Panc1 (cell line): ENCODE measurements at regions not wholly inside any gene's neighbourhood (a gene's known extent, or its start where the extent isn't known, plus 50 kb on each side); places are given as distances from the start of the nearest gene placed in this dataset.

Experiments used
- ATAC-seq: fragments of 200-7000 bp; cut with Tn5 transposase; 2 replicates; pipeline ENCODE4 v1.9.1; 2020; ENCODE audit warnings: mild to moderate bottlenecking, moderate library complexity
- BruUV-seq: library from RNA; stranded (reverse); fragments of 400-500 nt; replicated peaks from 2 replicates; lab custom pipeline; 2021; lab: Mats Ljungman, UMichigan
- CTCF ChIA-PET: fragments of 300-600 bp; sonication (Branson Sonifier 250); formaldehyde crosslinking; loops from one replicate; lab custom pipeline; 2022; ENCODE audit warnings: antibody characterized with exemption; lab: Charles Lee
- POLR2A ChIA-PET: fragments of 300-600 bp; sonication (Branson Sonifier 250); formaldehyde crosslinking; loops from one replicate; lab custom pipeline; 2022; ENCODE audit warnings: antibody characterized with exemption; lab: Charles Lee
- DNase-seq: peaks from one replicate; pipeline ENCODE4 v3.0.0-alpha.2; 2010; ENCODE audit warnings: low read depth, low spot score
- H3K27ac ChIP-seq: 2 replicates; pipeline ENCODE4 v1.5.1; 2011; ENCODE audit warnings: mild to moderate bottlenecking, low read length, inconsistent platforms
- H3K27me3 ChIP-seq: fragments of 200-500 bp; sonication (Bioruptor generic); 2 replicates; pipeline ENCODE4 v1.6.0; 2014; ENCODE audit warnings: low read length, inconsistent platforms; ENCODE audit not compliant: control insufficient read depth, insufficient read depth
- H3K36me3 ChIP-seq: fragments of 200-500 bp; sonication (Bioruptor generic); 2 replicates; pipeline ENCODE4 v1.5.1; 2014; ENCODE audit warnings: inconsistent platforms, mild to moderate bottlenecking, low read length, moderate library complexity; ENCODE audit not compliant: control insufficient read depth, insufficient read depth
- H3K4me1 ChIP-seq: 2 replicates; pipeline ENCODE4 v1.5.1; 2011; ENCODE audit warnings: inconsistent platforms, mild to moderate bottlenecking, low read length, moderate library complexity; ENCODE audit not compliant: control insufficient read depth, insufficient read depth
- H3K4me3 ChIP-seq, 2 experiments: 2 replicates each; pipeline ENCODE4 v1.5.1; 2011 to 2012; ENCODE audit warnings: low read depth in 2 of 2, low read length in 2 of 2, mild to moderate bottlenecking in 2 of 2, inconsistent platforms in 1 of 2, moderate library complexity in 1 of 2
- H3K9me3 ChIP-seq: fragments of 200-500 bp; sonication (Bioruptor generic); 2 replicates; pipeline ENCODE4 v1.5.1; 2014; ENCODE audit warnings: low read depth, mild to moderate bottlenecking, inconsistent platforms, low read length, moderate library complexity; ENCODE audit not compliant: control insufficient read depth, insufficient read depth
- CTCF ChIP-seq: fragments of 450-650 bp; IDR thresholded peaks from 2 replicates; pipeline ENCODE4 v1.5.1; 2017; ENCODE audit warnings: mild to moderate bottlenecking
- POLR2AphosphoS5 ChIP-seq: IDR thresholded peaks from 2 replicates; pipeline ENCODE4 v1.6.1; 2012; ENCODE audit warnings: mild to moderate bottlenecking, low read depth, low read length, moderate library complexity
- REST ChIP-seq, 2 experiments: IDR thresholded peaks; 2 replicates each; pipeline ENCODE4 v1.6.1; 2011 to 2012; ENCODE audit warnings: low read depth in 2 of 2, control low read depth in 1 of 2, low read length in 1 of 2, mild to moderate bottlenecking in 1 of 2, moderate library complexity in 1 of 2; ENCODE audit not compliant: insufficient read depth in 1 of 2
- SIN3A ChIP-seq: IDR thresholded peaks from 2 replicates; pipeline ENCODE4 v1.6.1; 2012; ENCODE audit warnings: low read depth, mild to moderate bottlenecking, low read length, moderate library complexity, borderline replicate concordance; ENCODE audit not compliant: insufficient read depth
- TCF7L2 ChIP-seq: IDR thresholded peaks from 2 replicates; pipeline ENCODE4 v1.6.1; 2011; ENCODE audit warnings: mild to moderate bottlenecking, low read depth, low read length, inconsistent platforms
- in situ Hi-C: cut with HindIII; loops from 2 replicates; pipeline ENCODE4 v1.10.0; 2016; ENCODE audit warnings: low sequenced_read_pairs, low pct_unique_long_range_greater_than_20kb
- intact Hi-C: fragments of 100-400 bp; cut with micrococcal nuclease; formaldehyde crosslinking; loops from one replicate; pipeline ENCODE4 v1.10.0; 2022; ENCODE audit not compliant: unreplicated experiment

GRCh38 chr4:125507141-125507540 lies 192.4 kb downstream of the FAT4 start:
- TF ChIP-seq SIN3A (no peak), REST (IDR thresholded peaks at IDR 0.05; ENCODE audit: insufficient read depth in 1 of 2, low read depth in 2 of 2, low read length in 1 of 2) (no peak), POLR2AphosphoS5 (no peak), TCF7L2 (no peak), CTCF (no peak)
- ChIA-PET CTCF (no interaction called here), POLR2A (interaction anchor here (0.6 kb wide), 1 partner anchor 247 kb away, joined by 3 read pairs; no protein-coding TSS in a partner anchor)
- ATAC-seq (no peak), DNase-seq (no peak)
- H3K36me3 ChIP-seq, result no peaks in the 10 kb centered on the region
- no peaks in the 10 kb centered on the region for H3K4me1 ChIP-seq
- intact Hi-C loops (no loop called here), in situ Hi-C loops (no loop called here)
- no peak overlapping the region for H3K4me3 ChIP-seq
- no peak overlapping the region for H3K27ac ChIP-seq
- BruUV-seq, result no TSS peak
- no peaks in the 10 kb centered on the region for H3K27me3 ChIP-seq
- no peaks in the 10 kb centered on the region for H3K9me3 ChIP-seq

- in situ Hi-C loops, result no loop called here
- intact Hi-C loops, result no loop called here
- DNase-seq (no peak), ATAC-seq (no peak)
- no TSS peak for BruUV-seq
- H3K4me3 ChIP-seq, result no peak overlapping the region
- no peaks in the 10 kb centered on the region for H3K27me3 ChIP-seq
- no peak overlapping the region for H3K27ac ChIP-seq
- TF ChIP-seq POLR2AphosphoS5 (no peak), SIN3A (no peak), REST (IDR thresholded peaks at IDR 0.05; ENCODE audit: insufficient read depth in 1 of 2, low read depth in 2 of 2, low read length in 1 of 2) (no peak), TCF7L2 (no peak), CTCF (no peak)
- no peaks in the 10 kb centered on the region for H3K36me3 ChIP-seq
- POLR2A ChIA-PET, result no interaction called here
- no peaks in the 10 kb centered on the region; the same call in 1 of the 2 replicates for H3K9me3 ChIP-seq
- no peaks in the 10 kb centered on the region for H3K4me1 ChIP-seq
- CTCF ChIA-PET, result interaction anchor here (0.7 kb wide), 1 partner anchor 349 kb away, joined by 3 read pairs; no protein-coding TSS in a partner anchor
Observed at GRCh38 chr4:125511715-125512114, 197.0 kb downstream of the FAT4 start.
